ENCODE measurements at regions not wholly inside any gene's neighbourhood (a gene's known extent, or its start where the extent isn't known, plus 50 kb on each side); places are given as distances from the start of the nearest gene placed in this dataset.

DNA sequence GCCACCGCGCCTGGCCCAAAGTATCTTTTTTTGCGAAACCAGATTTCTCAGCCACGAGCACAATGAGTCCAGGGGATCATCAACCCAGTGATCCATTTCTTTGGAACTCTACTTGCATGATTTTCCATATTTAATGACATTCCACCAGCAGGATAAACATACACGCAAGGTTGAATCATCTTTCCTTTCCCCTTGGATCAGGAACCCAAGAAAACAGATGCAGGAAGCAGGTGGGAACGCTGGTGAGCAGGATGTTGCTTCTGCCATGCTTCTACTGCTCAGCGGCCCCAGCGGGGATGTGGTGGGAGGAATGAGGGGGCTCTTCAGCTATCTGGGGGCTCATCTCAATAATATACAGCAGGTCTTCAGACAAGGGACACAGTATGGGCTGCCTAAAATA lies 118.2 kb downstream of the SEC61B start:
- CTCF ChIA-PET: no interaction called here
- Histone ChIP-seq H3K27ac (ENCODE audit: low read depth, low read length) (no peak overlapping the region), H3K9me3 (ENCODE audit: control insufficient read depth, insufficient read depth, low read length) (no peaks in the 10 kb centered on the region), H3K27me3 (ENCODE audit: control insufficient read depth, insufficient read depth, low read length) (no peaks in the 10 kb centered on the region), H3K4me3 (ENCODE audit: low read depth, low read length) (no peak overlapping the region)
- POLR2A ChIA-PET: no interaction called here
- TF ChIP-seq, protein P1, sequence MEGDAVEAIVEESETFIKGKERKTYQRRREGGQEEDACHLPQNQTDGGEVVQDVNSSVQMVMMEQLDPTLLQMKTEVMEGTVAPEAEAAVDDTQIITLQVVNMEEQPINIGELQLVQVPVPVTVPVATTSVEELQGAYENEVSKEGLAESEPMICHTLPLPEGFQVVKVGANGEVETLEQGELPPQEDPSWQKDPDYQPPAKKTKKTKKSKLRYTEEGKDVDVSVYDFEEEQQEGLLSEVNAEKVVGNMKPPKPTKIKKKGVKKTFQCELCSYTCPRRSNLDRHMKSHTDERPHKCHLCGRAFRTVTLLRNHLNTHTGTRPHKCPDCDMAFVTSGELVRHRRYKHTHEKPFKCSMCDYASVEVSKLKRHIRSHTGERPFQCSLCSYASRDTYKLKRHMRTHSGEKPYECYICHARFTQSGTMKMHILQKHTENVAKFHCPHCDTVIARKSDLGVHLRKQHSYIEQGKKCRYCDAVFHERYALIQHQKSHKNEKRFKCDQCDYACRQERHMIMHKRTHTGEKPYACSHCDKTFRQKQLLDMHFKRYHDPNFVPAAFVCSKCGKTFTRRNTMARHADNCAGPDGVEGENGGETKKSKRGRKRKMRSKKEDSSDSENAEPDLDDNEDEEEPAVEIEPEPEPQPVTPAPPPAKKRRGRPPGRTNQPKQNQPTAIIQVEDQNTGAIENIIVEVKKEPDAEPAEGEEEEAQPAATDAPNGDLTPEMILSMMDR (IDR thresholded peaks at IDR 0.05; ENCODE audit: low read depth, low read length): no peak
- no peak for DNase-seq (ENCODE audit: low read depth, low spot score)

DNA sequence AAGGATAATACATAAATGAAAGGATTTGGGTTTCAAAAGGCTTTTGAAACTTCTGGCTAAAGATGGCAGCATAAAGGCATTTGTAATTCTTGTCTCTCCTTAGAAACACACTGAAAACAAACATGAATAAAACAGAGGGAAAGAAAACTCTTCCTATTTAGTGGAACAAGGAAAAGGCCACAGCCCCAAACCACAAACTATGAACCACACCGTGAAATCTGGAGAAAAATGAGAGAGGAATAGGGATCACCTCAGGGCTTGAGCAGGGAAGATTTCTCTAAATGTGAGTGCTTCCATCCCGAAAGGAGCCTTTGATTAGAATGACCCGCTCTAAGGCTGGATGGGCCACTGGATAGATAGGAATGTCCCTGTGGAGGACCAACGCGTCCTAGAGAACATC lies 119.6 kb downstream of the SEC61B start:
- DNase-seq (ENCODE audit: low read depth, low spot score): no peak
- H3K27ac ChIP-seq (ENCODE audit: low read depth, low read length): no peak overlapping the region
- POLR2A ChIA-PET: no interaction called here
- CTCF ChIA-PET: no interaction called here
- no peaks in the 10 kb centered on the region for H3K9me3 ChIP-seq (ENCODE audit: control insufficient read depth, insufficient read depth, low read length)
- no peaks in the 10 kb centered on the region for H3K27me3 ChIP-seq (ENCODE audit: control insufficient read depth, insufficient read depth, low read length)
- TF ChIP-seq, protein P1 (IDR thresholded peaks at IDR 0.05; ENCODE audit: low read depth, low read length): no peak
- H3K4me3 ChIP-seq (ENCODE audit: low read depth, low read length): no peak overlapping the region

DNA sequence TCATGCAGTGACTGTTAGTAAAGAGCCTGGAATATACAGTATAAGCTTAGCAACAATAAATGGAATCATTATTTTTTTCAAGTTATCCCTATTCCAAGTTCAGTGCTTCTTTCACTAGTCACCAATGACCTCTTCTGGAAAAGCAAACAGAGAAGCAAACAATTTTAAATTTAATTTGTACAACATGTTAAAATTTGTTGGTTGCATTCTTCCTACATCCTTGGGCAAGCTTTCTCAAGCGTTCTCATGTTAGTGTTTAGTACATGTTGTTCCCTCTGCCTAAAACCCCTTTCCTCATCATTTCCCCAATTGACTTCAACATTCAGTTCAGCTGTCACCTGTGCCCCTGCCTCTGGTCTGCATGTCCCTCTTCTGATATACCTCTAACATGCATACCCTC lies 123.4 kb downstream of the SEC61B start:
- ChIA-PET CTCF (no interaction called here), POLR2A (no interaction called here)
- H3K9me3 ChIP-seq (ENCODE audit: control insufficient read depth, insufficient read depth, low read length): no peaks in the 10 kb centered on the region
- H3K4me3 ChIP-seq (ENCODE audit: low read depth, low read length): no peak overlapping the region
- no peak overlapping the region for H3K27ac ChIP-seq (ENCODE audit: low read depth, low read length)
- TF ChIP-seq, protein P1 (IDR thresholded peaks at IDR 0.05; ENCODE audit: low read depth, low read length): no peak
- H3K27me3 ChIP-seq (ENCODE audit: control insufficient read depth, insufficient read depth, low read length): no peaks in the 10 kb centered on the region
- DNase-seq (ENCODE audit: low read depth, low spot score): no peak

DNA sequence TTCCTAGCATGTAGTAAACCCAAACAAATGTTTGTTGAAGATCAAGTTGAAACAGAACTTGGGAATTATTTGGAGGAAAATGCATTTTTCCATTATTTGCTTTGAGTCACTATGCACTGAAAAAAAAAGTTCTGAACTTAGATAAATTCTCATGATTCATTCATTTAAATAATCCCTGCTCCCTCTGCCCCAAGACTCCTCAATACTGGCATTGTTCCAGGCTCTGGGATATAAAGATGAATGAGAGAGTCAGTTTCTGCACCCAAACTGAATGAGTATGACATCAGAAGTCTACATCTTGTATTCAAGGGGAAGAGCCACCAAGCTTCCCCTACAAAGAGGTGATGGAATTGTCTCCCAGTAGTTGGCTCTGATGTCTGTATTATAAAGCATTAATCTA lies 123.9 kb downstream of the SEC61B start:
- DNase-seq (ENCODE audit: low read depth, low spot score): no peak
- Histone ChIP-seq H3K9me3 (ENCODE audit: control insufficient read depth, insufficient read depth, low read length) (no peaks in the 10 kb centered on the region), H3K27ac (ENCODE audit: low read depth, low read length) (no peak overlapping the region), H3K4me3 (ENCODE audit: low read depth, low read length) (no peak overlapping the region), H3K27me3 (ENCODE audit: control insufficient read depth, insufficient read depth, low read length) (no peaks in the 10 kb centered on the region)
- CTCF ChIA-PET: no interaction called here
- TF ChIP-seq, protein P1 (IDR thresholded peaks at IDR 0.05; ENCODE audit: low read depth, low read length): no peak
- POLR2A ChIA-PET: no interaction called here

DNA sequence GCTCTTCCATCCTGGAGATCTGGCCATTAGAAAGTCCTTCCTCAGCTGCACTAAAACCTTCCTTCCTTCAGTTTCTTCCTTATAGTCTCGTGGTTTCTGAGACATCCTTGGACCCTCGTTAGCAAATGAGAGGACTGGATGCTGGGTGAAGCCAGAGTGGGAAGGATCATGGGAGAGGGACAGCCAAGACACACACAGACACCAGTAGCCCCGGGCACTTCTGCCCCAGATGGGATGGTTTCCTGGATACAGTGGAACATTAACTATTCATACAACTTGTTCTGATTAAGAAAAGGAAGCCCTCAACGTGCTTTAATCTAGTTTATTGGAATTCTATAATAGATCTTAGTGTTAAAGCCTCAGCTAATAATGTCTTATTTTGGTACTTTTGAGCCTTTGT lies 125.5 kb downstream of the SEC61B start:
- POLR2A ChIA-PET: no interaction called here
- Histone ChIP-seq H3K4me3 (ENCODE audit: low read depth, low read length) (no peak overlapping the region), H3K27me3 (ENCODE audit: control insufficient read depth, insufficient read depth, low read length) (no peaks in the 10 kb centered on the region), H3K9me3 (ENCODE audit: control insufficient read depth, insufficient read depth, low read length) (no peaks in the 10 kb centered on the region), H3K27ac (ENCODE audit: low read depth, low read length) (no peak overlapping the region)
- TF ChIP-seq, protein P1 (IDR thresholded peaks at IDR 0.05; ENCODE audit: low read depth, low read length): no peak
- CTCF ChIA-PET: interaction anchor here (0.5 kb wide), 1 partner anchor 1425 kb away, joined by 3 read pairs; no protein-coding TSS in a partner anchor
- DNase-seq (ENCODE audit: low read depth, low spot score): no peak

Measured in AG04450 (cell line).